H1 (cell line): ENCODE measurements at regions not wholly inside any gene's neighbourhood (a gene's known extent, or its start where the extent isn't known, plus 50 kb on each side); places are given as distances from the start of the nearest gene placed in this dataset.

ENCODE experiments used
- CBX5 ChIP-seq: fragments of 300-800, 300-1000 bp; sonication (generic); IDR thresholded peaks from 2 replicates; pipeline ENCODE4 v1.7.1; 2016; ENCODE audit warnings: antibody characterized with exemption, low read length, low read depth
- CREB1 ChIP-seq: IDR thresholded peaks from 2 replicates; pipeline ENCODE4 v1.6.1; 2012; ENCODE audit warnings: inconsistent platforms
- EZH2 ChIP-seq: fragments of 200-600 bp; sonication (generic); IDR thresholded peaks from 2 replicates; pipeline ENCODE4 v1.7.1; 2012; ENCODE audit warnings: low read depth, mild to moderate bottlenecking, moderate library complexity, low read length, inconsistent platforms; ENCODE audit not compliant: severe bottlenecking
- GTF2F1 ChIP-seq: IDR thresholded peaks from 2 replicates; pipeline ENCODE4 v1.6.1; 2012; ENCODE audit warnings: low read depth, low read length, improper control_type of control experiment, borderline replicate concordance
- KDM4A ChIP-seq: IDR thresholded peaks from one replicate; pipeline ENCODE4 v1.7.1; 2012; ENCODE audit warnings: low read depth, mild to moderate bottlenecking, moderate library complexity, low read length, inconsistent platforms; ENCODE audit not compliant: severe bottlenecking
- POU5F1 ChIP-seq: IDR thresholded peaks from 2 replicates; pipeline ENCODE4 v1.6.1; 2011; ENCODE audit warnings: low read depth, mild to moderate bottlenecking, low read length, moderate library complexity
- RBBP5 ChIP-seq: IDR thresholded peaks from 2 replicates; pipeline ENCODE4 v1.7.1; 2012; ENCODE audit warnings: low read depth, mild to moderate bottlenecking, inconsistent platforms, low read length, moderate library complexity, borderline replicate concordance
- SIX5 ChIP-seq: IDR thresholded peaks from 2 replicates; pipeline ENCODE4 v1.6.1; 2011; ENCODE audit warnings: mild to moderate bottlenecking, low read depth, low read length
- SUZ12 ChIP-seq: fragments of 200-600 bp; sonication (generic); IDR thresholded peaks from 2 replicates; pipeline ENCODE4 v1.6.1; 2012; ENCODE audit warnings: mild to moderate bottlenecking, inconsistent platforms, low read length, moderate library complexity, mixed read lengths
- TBP ChIP-seq: IDR thresholded peaks from 2 replicates; pipeline ENCODE4 v1.6.1; 2011; ENCODE audit warnings: low read depth, low read length, improper control_type of control experiment
- YY1 ChIP-seq: IDR thresholded peaks from 2 replicates; pipeline ENCODE4 v1.6.1; 2011; ENCODE audit warnings: low read depth, mild to moderate bottlenecking, low read length
- TF ChIP-seq, protein P1 (sequence below): fragments of 300-600 bp; sonication (generic); IDR thresholded peaks from 2 replicates; pipeline ENCODE4 v1.7.1; 2012; ENCODE audit warnings: low read length, moderate library complexity, mild to moderate bottlenecking, inconsistent platforms; ENCODE audit not compliant: insufficient replicate concordance

DNA sequence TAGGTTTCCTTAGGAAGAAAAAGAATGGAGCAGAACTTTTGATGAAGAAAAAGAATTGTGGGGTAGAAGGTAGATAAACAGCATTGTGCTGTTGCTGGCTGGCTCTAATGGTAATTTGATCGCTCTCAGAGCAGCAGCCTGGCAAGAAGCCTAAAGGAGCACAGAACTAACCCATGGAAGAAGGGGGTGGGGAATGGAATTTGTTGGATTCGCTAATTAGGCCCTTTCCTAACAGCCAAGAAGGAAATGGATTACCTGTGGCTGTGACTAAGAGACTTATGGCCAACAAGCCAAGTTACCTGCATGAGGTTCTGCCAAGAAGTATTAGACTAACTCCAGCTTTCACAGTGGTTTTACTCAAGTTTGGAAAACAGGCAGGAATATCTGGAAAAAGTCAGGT lies 210.6 kb downstream of the IKZF2 start (continued):
- TF ChIP-seq, protein P1, sequence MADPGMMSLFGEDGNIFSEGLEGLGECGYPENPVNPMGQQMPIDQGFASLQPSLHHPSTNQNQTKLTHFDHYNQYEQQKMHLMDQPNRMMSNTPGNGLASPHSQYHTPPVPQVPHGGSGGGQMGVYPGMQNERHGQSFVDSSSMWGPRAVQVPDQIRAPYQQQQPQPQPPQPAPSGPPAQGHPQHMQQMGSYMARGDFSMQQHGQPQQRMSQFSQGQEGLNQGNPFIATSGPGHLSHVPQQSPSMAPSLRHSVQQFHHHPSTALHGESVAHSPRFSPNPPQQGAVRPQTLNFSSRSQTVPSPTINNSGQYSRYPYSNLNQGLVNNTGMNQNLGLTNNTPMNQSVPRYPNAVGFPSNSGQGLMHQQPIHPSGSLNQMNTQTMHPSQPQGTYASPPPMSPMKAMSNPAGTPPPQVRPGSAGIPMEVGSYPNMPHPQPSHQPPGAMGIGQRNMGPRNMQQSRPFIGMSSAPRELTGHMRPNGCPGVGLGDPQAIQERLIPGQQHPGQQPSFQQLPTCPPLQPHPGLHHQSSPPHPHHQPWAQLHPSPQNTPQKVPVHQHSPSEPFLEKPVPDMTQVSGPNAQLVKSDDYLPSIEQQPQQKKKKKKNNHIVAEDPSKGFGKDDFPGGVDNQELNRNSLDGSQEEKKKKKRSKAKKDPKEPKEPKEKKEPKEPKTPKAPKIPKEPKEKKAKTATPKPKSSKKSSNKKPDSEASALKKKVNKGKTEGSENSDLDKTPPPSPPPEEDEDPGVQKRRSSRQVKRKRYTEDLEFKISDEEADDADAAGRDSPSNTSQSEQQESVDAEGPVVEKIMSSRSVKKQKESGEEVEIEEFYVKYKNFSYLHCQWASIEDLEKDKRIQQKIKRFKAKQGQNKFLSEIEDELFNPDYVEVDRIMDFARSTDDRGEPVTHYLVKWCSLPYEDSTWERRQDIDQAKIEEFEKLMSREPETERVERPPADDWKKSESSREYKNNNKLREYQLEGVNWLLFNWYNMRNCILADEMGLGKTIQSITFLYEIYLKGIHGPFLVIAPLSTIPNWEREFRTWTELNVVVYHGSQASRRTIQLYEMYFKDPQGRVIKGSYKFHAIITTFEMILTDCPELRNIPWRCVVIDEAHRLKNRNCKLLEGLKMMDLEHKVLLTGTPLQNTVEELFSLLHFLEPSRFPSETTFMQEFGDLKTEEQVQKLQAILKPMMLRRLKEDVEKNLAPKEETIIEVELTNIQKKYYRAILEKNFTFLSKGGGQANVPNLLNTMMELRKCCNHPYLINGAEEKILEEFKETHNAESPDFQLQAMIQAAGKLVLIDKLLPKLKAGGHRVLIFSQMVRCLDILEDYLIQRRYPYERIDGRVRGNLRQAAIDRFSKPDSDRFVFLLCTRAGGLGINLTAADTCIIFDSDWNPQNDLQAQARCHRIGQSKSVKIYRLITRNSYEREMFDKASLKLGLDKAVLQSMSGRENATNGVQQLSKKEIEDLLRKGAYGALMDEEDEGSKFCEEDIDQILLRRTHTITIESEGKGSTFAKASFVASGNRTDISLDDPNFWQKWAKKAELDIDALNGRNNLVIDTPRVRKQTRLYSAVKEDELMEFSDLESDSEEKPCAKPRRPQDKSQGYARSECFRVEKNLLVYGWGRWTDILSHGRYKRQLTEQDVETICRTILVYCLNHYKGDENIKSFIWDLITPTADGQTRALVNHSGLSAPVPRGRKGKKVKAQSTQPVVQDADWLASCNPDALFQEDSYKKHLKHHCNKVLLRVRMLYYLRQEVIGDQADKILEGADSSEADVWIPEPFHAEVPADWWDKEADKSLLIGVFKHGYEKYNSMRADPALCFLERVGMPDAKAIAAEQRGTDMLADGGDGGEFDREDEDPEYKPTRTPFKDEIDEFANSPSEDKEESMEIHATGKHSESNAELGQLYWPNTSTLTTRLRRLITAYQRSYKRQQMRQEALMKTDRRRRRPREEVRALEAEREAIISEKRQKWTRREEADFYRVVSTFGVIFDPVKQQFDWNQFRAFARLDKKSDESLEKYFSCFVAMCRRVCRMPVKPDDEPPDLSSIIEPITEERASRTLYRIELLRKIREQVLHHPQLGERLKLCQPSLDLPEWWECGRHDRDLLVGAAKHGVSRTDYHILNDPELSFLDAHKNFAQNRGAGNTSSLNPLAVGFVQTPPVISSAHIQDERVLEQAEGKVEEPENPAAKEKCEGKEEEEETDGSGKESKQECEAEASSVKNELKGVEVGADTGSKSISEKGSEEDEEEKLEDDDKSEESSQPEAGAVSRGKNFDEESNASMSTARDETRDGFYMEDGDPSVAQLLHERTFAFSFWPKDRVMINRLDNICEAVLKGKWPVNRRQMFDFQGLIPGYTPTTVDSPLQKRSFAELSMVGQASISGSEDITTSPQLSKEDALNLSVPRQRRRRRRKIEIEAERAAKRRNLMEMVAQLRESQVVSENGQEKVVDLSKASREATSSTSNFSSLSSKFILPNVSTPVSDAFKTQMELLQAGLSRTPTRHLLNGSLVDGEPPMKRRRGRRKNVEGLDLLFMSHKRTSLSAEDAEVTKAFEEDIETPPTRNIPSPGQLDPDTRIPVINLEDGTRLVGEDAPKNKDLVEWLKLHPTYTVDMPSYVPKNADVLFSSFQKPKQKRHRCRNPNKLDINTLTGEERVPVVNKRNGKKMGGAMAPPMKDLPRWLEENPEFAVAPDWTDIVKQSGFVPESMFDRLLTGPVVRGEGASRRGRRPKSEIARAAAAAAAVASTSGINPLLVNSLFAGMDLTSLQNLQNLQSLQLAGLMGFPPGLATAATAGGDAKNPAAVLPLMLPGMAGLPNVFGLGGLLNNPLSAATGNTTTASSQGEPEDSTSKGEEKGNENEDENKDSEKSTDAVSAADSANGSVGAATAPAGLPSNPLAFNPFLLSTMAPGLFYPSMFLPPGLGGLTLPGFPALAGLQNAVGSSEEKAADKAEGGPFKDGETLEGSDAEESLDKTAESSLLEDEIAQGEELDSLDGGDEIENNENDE, result peak; percentile 30
- TF ChIP-seq TBP, result no peak
- no peak for TF ChIP-seq SIX5
- no peak for TF ChIP-seq SUZ12
- TF ChIP-seq CREB1, result no peak
- TF ChIP-seq RBBP5, result peak; percentile 78; the same call in 1 of the 2 replicates
- no peak for TF ChIP-seq CBX5
- no peak for TF ChIP-seq POU5F1
- no peak for TF ChIP-seq KDM4A
- no peak for TF ChIP-seq GTF2F1
- TF ChIP-seq EZH2, result no peak
- no peak for TF ChIP-seq YY1
